HUES6 (cell line): ENCODE measurements at regions not wholly inside any gene's neighbourhood (a gene's known extent, or its start where the extent isn't known, plus 50 kb on each side); places are given as distances from the start of the nearest gene placed in this dataset.

Source experiments
- H3K27ac ChIP-seq: 2 replicates; pipeline ENCODE4 v1.7.0; 2013; ENCODE audit warnings: low read depth, mild to moderate bottlenecking, low read length, inconsistent platforms
- H3K27me3 ChIP-seq: 2 replicates; pipeline ENCODE4 v1.6.1; 2013; ENCODE audit warnings: low read length; ENCODE audit not compliant: control insufficient read depth, insufficient read depth
- H3K36me3 ChIP-seq: 2 replicates; pipeline ENCODE4 v1.6.1; 2013; ENCODE audit warnings: low read length; ENCODE audit not compliant: control insufficient read depth, insufficient read depth
- H3K4me1 ChIP-seq: 2 replicates; pipeline ENCODE4 v1.6.1; 2013; ENCODE audit warnings: low read length; ENCODE audit not compliant: control insufficient read depth, insufficient read depth
- H3K4me3 ChIP-seq: 2 replicates; pipeline ENCODE4 v1.5.1; 2013; ENCODE audit warnings: low read depth, low read length
- H3K9ac ChIP-seq: one replicate; pipeline ENCODE4 v1.6.1; 2013; ENCODE audit warnings: mild to moderate bottlenecking, low read length
- H3K9me3 ChIP-seq: 2 replicates; pipeline ENCODE4 v1.6.1; 2013; ENCODE audit warnings: low read depth, low read length; ENCODE audit not compliant: control insufficient read depth, insufficient read depth

GRCh38 chr5:34598177-34598794 lies 57.8 kb upstream of the RAI14 start:
- Histone ChIP-seq H3K9me3 (no peaks in the 10 kb centered on the region), H3K4me1 (no peaks in the 10 kb centered on the region), H3K9ac (no peak overlapping the region), H3K27ac (no peak overlapping the region), H3K27me3 (no peaks in the 10 kb centered on the region), H3K4me3 (no peak overlapping the region), H3K36me3 (no peaks in the 10 kb centered on the region)

GRCh38 chr5:34599471-34600117 lies 56.5 kb upstream of the RAI14 start:
- Histone ChIP-seq H3K36me3 (no peaks in the 10 kb centered on the region), H3K27ac (no peak overlapping the region)

GRCh38 chr5:34600118-34600493 lies 56.0 kb upstream of the RAI14 start:
- Histone ChIP-seq H3K9me3 (no peaks in the 10 kb centered on the region), H3K9ac (no peak overlapping the region), H3K27ac (no peak overlapping the region), H3K27me3 (no peaks in the 10 kb centered on the region), H3K36me3 (no peaks in the 10 kb centered on the region), H3K4me1 (no peaks in the 10 kb centered on the region), H3K4me3 (no peak overlapping the region)

More at GRCh38 chr5:34599471-34600117, 56.5 kb upstream of the RAI14 start:
- no peak overlapping the region for H3K9ac ChIP-seq
- H3K4me1 ChIP-seq: no peaks in the 10 kb centered on the region
- no peak overlapping the region for H3K4me3 ChIP-seq
- no peaks in the 10 kb centered on the region for H3K27me3 ChIP-seq
- no peaks in the 10 kb centered on the region for H3K9me3 ChIP-seq

GRCh38 chr5:34603378-34603777 lies 52.8 kb upstream of the RAI14 start:
- Histone ChIP-seq H3K4me3 (no peak overlapping the region), H3K9me3 (no peaks in the 10 kb centered on the region), H3K4me1 (no peaks in the 10 kb centered on the region), H3K27me3 (no peaks in the 10 kb centered on the region), H3K27ac (no peak overlapping the region), H3K36me3 (no peaks in the 10 kb centered on the region), H3K9ac (no peak overlapping the region)

GRCh38 chr5:34604119-34604675 lies 51.9 kb upstream of the RAI14 start:
- Histone ChIP-seq H3K36me3 (no peaks in the 10 kb centered on the region), H3K27me3 (no peaks in the 10 kb centered on the region), H3K9ac (no peak overlapping the region), H3K4me1 (peaks cover 4% of the 10 kb centered on the region; the same call in 1 of the 2 replicates), H3K27ac (no peak overlapping the region), H3K4me3 (no peak overlapping the region), H3K9me3 (no peaks in the 10 kb centered on the region)

- H3K36me3 ChIP-seq: no peaks in the 10 kb centered on the region
- peaks cover 19% of the 10 kb centered on the region for H3K4me1 ChIP-seq
- no peaks in the 10 kb centered on the region for H3K9me3 ChIP-seq
- no peak overlapping the region for H3K27ac ChIP-seq
- no peak overlapping the region for H3K4me3 ChIP-seq
- H3K9ac ChIP-seq: no peak overlapping the region
- no peaks in the 10 kb centered on the region for H3K27me3 ChIP-seq
Measured at GRCh38 chr5:34606101-34606500, 50.0 kb upstream of the RAI14 start.
